Duodenal mucosa (tissue), 2 donors: ENCODE measurements at regions not wholly inside any gene's neighbourhood (a gene's known extent, or its start where the extent isn't known, plus 50 kb on each side); places are given as distances from the start of the nearest gene placed in this dataset.
A peak's percentile ranks its signal among the peaks of the same experiment; 100 is the strongest.

Experiments used
- H3K27ac ChIP-seq: one replicate; pipeline ENCODE4 v1.7.0; 2013; ENCODE audit warnings: low read depth, low read length
- H3K27me3 ChIP-seq, 2 donors: one replicate each; pipeline ENCODE4 v1.7.0; 2013; ENCODE audit warnings: low read length in 2 of 2, control low read depth in 1 of 2; ENCODE audit not compliant: insufficient read depth in 2 of 2, control insufficient read depth in 1 of 2
- H3K36me3 ChIP-seq, 2 donors: one replicate each; pipeline ENCODE4 v1.7.0; 2013; ENCODE audit warnings: low read length in 2 of 2, control low read depth in 1 of 2; ENCODE audit not compliant: insufficient read depth in 2 of 2, control insufficient read depth in 1 of 2
- H3K4me1 ChIP-seq, 2 donors: one replicate each; pipeline ENCODE4 v1.7.0; 2013; ENCODE audit warnings: low read length in 2 of 2, control low read depth in 1 of 2; ENCODE audit not compliant: insufficient read depth in 2 of 2, control insufficient read depth in 1 of 2
- H3K4me3 ChIP-seq, 2 donors: one replicate each; pipeline ENCODE4 v1.7.0; 2013; ENCODE audit warnings: low read length in 2 of 2, low read depth in 1 of 2
- H3K9ac ChIP-seq, 2 donors: one replicate each; pipeline ENCODE4 v1.7.0; 2013; ENCODE audit warnings: low read length in 2 of 2, low read depth in 1 of 2
- H3K9me3 ChIP-seq, 2 donors: one replicate each; pipeline ENCODE4 v1.7.0; 2013; ENCODE audit warnings: low read length in 2 of 2, control low read depth in 1 of 2; ENCODE audit not compliant: control insufficient read depth in 1 of 2

- peaks cover 3 to 19% of the 10 kb centered on the region in 2 donors for H3K4me1 ChIP-seq
- H3K27me3 ChIP-seq = peaks cover 0 to 5% of the 10 kb centered on the region in 2 donors
- peak overlapping the region; percentile 68 to 72 for H3K4me3 ChIP-seq
- no peak overlapping the region for H3K27ac ChIP-seq
- H3K9me3 ChIP-seq = no peaks in the 10 kb centered on the region
- H3K9ac ChIP-seq = peak overlapping the region in 1 of 2 donors; percentile 35
- no peaks in the 10 kb centered on the region for H3K36me3 ChIP-seq
Measured at GRCh38 chr10:114767101-114767985, 54.2 kb upstream of the FHIP2A start.

GRCh38 chr10:114767986-114768821 is 53.4 kb upstream of the FHIP2A start:
- Histone ChIP-seq H3K36me3 (no peaks in the 10 kb centered on the region), H3K4me3 (peak overlapping the region; percentile 68 to 72), H3K4me1 (peaks cover 3 to 19% of the 10 kb centered on the region in 2 donors), H3K27me3 (peaks cover 0 to 5% of the 10 kb centered on the region in 2 donors), H3K27ac (no peak overlapping the region), H3K9me3 (no peaks in the 10 kb centered on the region), H3K9ac (no peak overlapping the region)

- no peaks in the 10 kb centered on the region for H3K9me3 ChIP-seq
- H3K27me3 ChIP-seq = peaks cover 0 to 2% of the 10 kb centered on the region in 2 donors
- H3K9ac ChIP-seq = no peak overlapping the region
- H3K4me3 ChIP-seq = no peak overlapping the region
- H3K4me1 ChIP-seq = peaks cover 3 to 19% of the 10 kb centered on the region in 2 donors
- no peaks in the 10 kb centered on the region for H3K36me3 ChIP-seq
- no peak overlapping the region for H3K27ac ChIP-seq
Measured at GRCh38 chr10:114770009-114770408, 51.6 kb upstream of the FHIP2A start.

- Histone ChIP-seq H3K9ac (no peak overlapping the region), H3K36me3 (no peaks in the 10 kb centered on the region), H3K27ac (no peak overlapping the region), H3K9me3 (no peaks in the 10 kb centered on the region), H3K4me3 (no peak overlapping the region), H3K27me3 (peaks cover 0 to 2% of the 10 kb centered on the region in 2 donors), H3K4me1 (peaks cover 3 to 13% of the 10 kb centered on the region in 2 donors)
Measured at GRCh38 chr10:114771157-114771556, 50.4 kb upstream of the FHIP2A start.

- no peak overlapping the region for H3K4me3 ChIP-seq
- no peak overlapping the region for H3K9ac ChIP-seq
- no peaks in the 10 kb centered on the region for H3K36me3 ChIP-seq
- peaks cover 0 to 2% of the 10 kb centered on the region in 2 donors for H3K27me3 ChIP-seq
- no peaks in the 10 kb centered on the region for H3K9me3 ChIP-seq
- H3K27ac ChIP-seq = no peak overlapping the region
- H3K4me1 ChIP-seq = peaks cover 0 to 9% of the 10 kb centered on the region in 2 donors
Measured at GRCh38 chr10:114771749-114772148, 49.8 kb upstream of the FHIP2A start.
